B cell (primary cell): ENCODE measurements at regions not wholly inside any gene's neighbourhood (a gene's known extent, or its start where the extent isn't known, plus 50 kb on each side); places are given as distances from the start of the nearest gene placed in this dataset.

Experiments
- ATAC-seq: fragments of 200-7000 bp; cut with Tn5 transposase; one replicate; pipeline ENCODE4 v1.10.0; 2021; ENCODE audit warnings: low read depth, mild to moderate bottlenecking, moderate number of reproducible peaks, moderate library complexity
- CTCF ChIA-PET: fragments of 350-600 bp; sonication (Branson Sonifier 250); formaldehyde crosslinking; loops from one replicate; lab custom pipeline; 2021; ENCODE audit warnings: antibody characterized with exemption, inconsistent platforms; lab: Charles Lee
- POLR2A ChIA-PET: fragments of 350-600 bp; sonication (Branson Sonifier 250); formaldehyde crosslinking; loops from one replicate; lab custom pipeline; 2021; ENCODE audit warnings: antibody characterized with exemption; lab: Charles Lee
- DNase-seq: peaks from one replicate; pipeline ENCODE4 v3.0.0; 2013
- H2AFZ ChIP-seq: 2 replicates; pipeline ENCODE4 v1.6.1; 2012; ENCODE audit warnings: mild to moderate bottlenecking, low read depth, low read length; ENCODE audit not compliant: insufficient read depth, poor library complexity, severe bottlenecking
- H3K27ac ChIP-seq, 2 donors: 1 replicate in 1 of 2; 2 replicates in 1 of 2; pipeline ENCODE4 v1.5.1; 2012 to 2013; ENCODE audit warnings: low read length in 2 of 2, mild to moderate bottlenecking in 2 of 2, moderate library complexity in 1 of 2
- H3K27me3 ChIP-seq, 4 experiments: fragments of 200-600 bp in 1 of 4; sonication (generic) in 1 of 4; replicated peaks in 1 of 4; 1 replicate in 2 of 4; 2 replicates in 2 of 4; pipeline versions ENCODE4 v1.6.1 to v1.7.0; 2013 to 2016; ENCODE audit warnings: low read length in 3 of 4, mild to moderate bottlenecking in 2 of 4, mixed read lengths in 1 of 4, moderate library complexity in 1 of 4; ENCODE audit not compliant: insufficient read depth in 4 of 4, control insufficient read depth in 3 of 4; ENCODE audit errors: control extremely low read depth in 1 of 4
- H3K36me3 ChIP-seq, 2 experiments: replicated peaks in 1 of 2; 1 replicate in 1 of 2; 2 replicates in 1 of 2; pipeline versions ENCODE4 v1.6.1 to v1.7.1; 2013; ENCODE audit warnings: low read length in 1 of 2; ENCODE audit not compliant: insufficient read depth in 2 of 2, control insufficient read depth in 1 of 2; ENCODE audit errors: control extremely low read depth in 1 of 2, extremely low read depth in 1 of 2
- H3K4me1 ChIP-seq, 2 donors: fragments of 200-600 bp in 1 of 2; sonication (generic) in 1 of 2; 1 replicate in 1 of 2; 2 replicates in 1 of 2; pipeline versions ENCODE4 v1.5.1 to v1.6.1; 2013 to 2017; ENCODE audit warnings: low read length in 2 of 2; ENCODE audit not compliant: control insufficient read depth in 2 of 2, insufficient read depth in 2 of 2
- H3K4me2 ChIP-seq: replicated peaks from 2 replicates; pipeline ENCODE3; 2012; ENCODE audit warnings: mild to moderate bottlenecking, low read depth, low read length; ENCODE audit not compliant: poor library complexity, severe bottlenecking
- H3K4me3 ChIP-seq, 5 experiments: fragments of 200-600 bp in 1 of 5; sonication (generic) in 1 of 5; 1 replicate in 3 of 5; 2 replicates in 2 of 5; pipeline versions ENCODE4 v1.5.1 to v1.7.0; 2011 to 2016; ENCODE audit warnings: low read length in 4 of 5, mild to moderate bottlenecking in 4 of 5, low read depth in 2 of 5, control low read depth in 1 of 5, moderate library complexity in 1 of 5; ENCODE audit not compliant: insufficient read depth in 1 of 5; ENCODE audit errors: control extremely low read depth in 1 of 5, extremely low read depth in 1 of 5
- H3K79me2 ChIP-seq: fragments of 200-600 bp; sonication (generic); one replicate; pipeline ENCODE4 v1.6.0; 2016; ENCODE audit warnings: low read length; ENCODE audit not compliant: control insufficient read depth, insufficient read depth
- H3K9ac ChIP-seq: fragments of 200-600 bp; sonication (generic); 2 replicates; pipeline ENCODE4 v1.6.1; 2017; ENCODE audit warnings: mild to moderate bottlenecking, low read length, moderate library complexity
- H3K9me3 ChIP-seq, 3 donors: one replicate each; pipeline versions ENCODE4 v1.6.1 to v1.7.1; 2013; ENCODE audit warnings: low read length in 2 of 3; ENCODE audit not compliant: control insufficient read depth in 2 of 3, insufficient read depth in 1 of 3; ENCODE audit errors: control extremely low read depth in 1 of 3
- H4K20me1 ChIP-seq: 2 replicates; pipeline ENCODE4 v1.6.0; 2012; ENCODE audit warnings: mild to moderate bottlenecking, low read length; ENCODE audit not compliant: insufficient read depth, control insufficient read depth, poor library complexity, severe bottlenecking
- H3K27ac Mint-ChIP-seq: one replicate; pipeline ENCODE4 v1.8.0; 2021; ENCODE audit warnings: mixed read lengths
- H3K27me3 Mint-ChIP-seq: one replicate; pipeline ENCODE4 v1.8.0; 2021; ENCODE audit warnings: mixed read lengths
- H3K4me1 Mint-ChIP-seq: one replicate; pipeline ENCODE4 v1.8.0; 2021; ENCODE audit warnings: mixed read lengths
- H3K4me3 Mint-ChIP-seq: one replicate; pipeline ENCODE4 v1.8.0; 2021; ENCODE audit warnings: mixed read lengths
- H3K9me3 Mint-ChIP-seq: one replicate; pipeline ENCODE4 v1.8.0; 2022; ENCODE audit warnings: mixed read lengths; ENCODE audit not compliant: insufficient read depth
- EZH2 ChIP-seq: IDR thresholded peaks from 2 replicates; pipeline ENCODE4 v1.6.1; 2012; ENCODE audit warnings: borderline replicate concordance, low read depth, mild to moderate bottlenecking, moderate library complexity, low read length; ENCODE audit not compliant: insufficient read depth, poor library complexity, severe bottlenecking
- WGBS: methylation state at CpG from one replicate; pipeline ENCODE4 v1.1.5; 2013; ENCODE audit warnings: missing lambda C conversion rate; ENCODE audit not compliant: insufficient coverage; 5-methylcytosine and 5-hydroxymethylcytosine counted together
- intact Hi-C: fragments of 100-400 bp; cut with micrococcal nuclease; formaldehyde crosslinking; loops from one replicate; pipeline ENCODE4 v1.10.0; 2022
- TF ChIP-seq, protein P1 (sequence below): fragments of 200-600 bp; IDR thresholded peaks from one replicate; pipeline ENCODE4 v1.8.0; 2022; ENCODE audit warnings: antibody characterized with exemption, mild to moderate bottlenecking

DNA sequence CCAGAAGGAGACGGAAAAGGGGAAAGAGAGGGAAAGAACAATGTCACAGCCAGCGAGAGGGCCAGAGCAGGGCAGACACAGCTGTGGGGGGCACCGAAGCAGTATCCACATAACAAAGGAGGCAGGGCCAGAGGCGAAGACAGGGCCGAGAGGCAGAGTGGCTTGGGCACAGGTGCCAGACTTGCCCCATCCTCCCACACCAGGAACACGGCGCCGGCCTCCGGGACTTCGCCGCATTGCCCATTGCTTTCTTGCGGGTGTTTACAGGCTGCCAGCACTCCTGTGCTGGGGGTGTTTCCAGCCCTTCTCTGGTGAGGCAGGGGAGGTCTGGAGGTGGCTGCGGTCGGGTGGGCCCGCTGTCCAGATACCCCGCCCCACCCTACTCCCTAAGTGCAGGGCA, 78.0 kb downstream of the ENGASE start:
- no peak for ATAC-seq
- Histone ChIP-seq H3K79me2 (no peaks in the 10 kb centered on the region), H3K4me2 (no peak overlapping the region), H2AFZ (no peak overlapping the region), H3K27me3 (no peaks in the 10 kb centered on the region), H4K20me1 (no peaks in the 10 kb centered on the region), H3K9me3 (no peaks in the 10 kb centered on the region), H3K27ac (no peak overlapping the region), H3K36me3 (no peaks in the 10 kb centered on the region), H3K4me1 (no peaks in the 10 kb centered on the region), H3K9ac (no peak overlapping the region), H3K4me3 (no peak overlapping the region)
- Mint-ChIP-seq H3K9me3 (no peaks in the 10 kb centered on the region), H3K4me3 (no peak overlapping the region), H3K27me3 (no peaks in the 10 kb centered on the region), H3K27ac (no peak overlapping the region), H3K4me1 (no peaks in the 10 kb centered on the region)
- no peak for TF ChIP-seq EZH2
- TF ChIP-seq, protein P1, sequence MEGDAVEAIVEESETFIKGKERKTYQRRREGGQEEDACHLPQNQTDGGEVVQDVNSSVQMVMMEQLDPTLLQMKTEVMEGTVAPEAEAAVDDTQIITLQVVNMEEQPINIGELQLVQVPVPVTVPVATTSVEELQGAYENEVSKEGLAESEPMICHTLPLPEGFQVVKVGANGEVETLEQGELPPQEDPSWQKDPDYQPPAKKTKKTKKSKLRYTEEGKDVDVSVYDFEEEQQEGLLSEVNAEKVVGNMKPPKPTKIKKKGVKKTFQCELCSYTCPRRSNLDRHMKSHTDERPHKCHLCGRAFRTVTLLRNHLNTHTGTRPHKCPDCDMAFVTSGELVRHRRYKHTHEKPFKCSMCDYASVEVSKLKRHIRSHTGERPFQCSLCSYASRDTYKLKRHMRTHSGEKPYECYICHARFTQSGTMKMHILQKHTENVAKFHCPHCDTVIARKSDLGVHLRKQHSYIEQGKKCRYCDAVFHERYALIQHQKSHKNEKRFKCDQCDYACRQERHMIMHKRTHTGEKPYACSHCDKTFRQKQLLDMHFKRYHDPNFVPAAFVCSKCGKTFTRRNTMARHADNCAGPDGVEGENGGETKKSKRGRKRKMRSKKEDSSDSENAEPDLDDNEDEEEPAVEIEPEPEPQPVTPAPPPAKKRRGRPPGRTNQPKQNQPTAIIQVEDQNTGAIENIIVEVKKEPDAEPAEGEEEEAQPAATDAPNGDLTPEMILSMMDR: no peak
- DNase-seq: no peak
- WGBS: 38% methylated on average over 9 of the region's 16 CpGs
- CTCF ChIA-PET: no interaction called here
- POLR2A ChIA-PET: no interaction called here
- intact Hi-C loops: no loop called here

DNA sequence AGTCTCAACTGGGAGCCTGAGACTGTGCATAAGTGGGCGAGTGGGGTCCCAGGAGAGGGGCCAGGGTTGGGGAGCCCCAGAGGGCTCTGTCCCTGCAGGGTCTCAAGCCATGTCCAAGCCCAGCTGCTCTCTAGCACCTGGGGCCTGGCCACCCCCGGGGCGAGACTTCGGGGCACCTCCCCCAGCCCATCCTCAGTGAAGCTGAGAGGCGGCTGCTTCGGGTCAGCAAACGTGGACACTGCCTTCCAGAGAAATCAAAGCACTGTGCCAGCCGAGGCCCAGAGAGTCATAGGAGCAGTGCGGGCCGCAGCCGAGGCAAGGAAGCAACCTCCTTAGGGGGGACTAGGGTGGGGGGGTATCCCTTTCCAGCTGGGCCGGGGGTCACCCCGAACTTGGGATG, 77.5 kb downstream of the ENGASE start:
- Histone ChIP-seq H3K27me3 (no peaks in the 10 kb centered on the region), H3K4me3 (no peak overlapping the region), H3K4me2 (no peak overlapping the region), H3K9ac (no peak overlapping the region), H3K27ac (no peak overlapping the region), H2AFZ (no peak overlapping the region), H3K4me1 (no peaks in the 10 kb centered on the region), H3K79me2 (no peaks in the 10 kb centered on the region), H3K9me3 (no peaks in the 10 kb centered on the region), H4K20me1 (no peaks in the 10 kb centered on the region), H3K36me3 (no peaks in the 10 kb centered on the region)
- Mint-ChIP-seq H3K4me1 (no peaks in the 10 kb centered on the region), H3K4me3 (no peak overlapping the region), H3K27me3 (no peaks in the 10 kb centered on the region), H3K27ac (no peak overlapping the region), H3K9me3 (no peaks in the 10 kb centered on the region)
- 50% methylated on average over 10 of the region's 13 CpGs for WGBS
- intact Hi-C loops: no loop called here
- DNase-seq: no peak
- POLR2A ChIA-PET: no interaction called here
- TF ChIP-seq EZH2: no peak
- TF ChIP-seq, protein P1: no peak
- no peak for ATAC-seq
- CTCF ChIA-PET: no interaction called here
